Left cardiac atrium (tissue), 4 donors: ENCODE measurements at regions not wholly inside any gene's neighbourhood (a gene's known extent, or its start where the extent isn't known, plus 50 kb on each side); places are given as distances from the start of the nearest gene placed in this dataset.

Source experiments
- ATAC-seq, 2 donors: fragments of 200-7000 bp; cut with Tn5 transposase; one replicate each; pipeline ENCODE4 v1.9.1; 2020; ENCODE audit warnings: mild to moderate bottlenecking in 2 of 2, moderate library complexity in 2 of 2
- DNase-seq: peaks from one replicate; pipeline ENCODE4 v3.0.0-alpha.2; 2020
- intact Hi-C, 2 donors: fragments of 100-400 bp; cut with DNase I; formaldehyde crosslinking; loops; one replicate each; pipeline versions ENCODE4 v1.14.1 to v1.15.1; 2022 to 2023
- donor health status: DM: no; HTN: yes; CAD: no.
- donor health status: DM: no; HTN: yes; CAD: no; lungs with severe emphysema.
- donor health status: DM: yes; HTN: yes; CAD: no.
- donor health status: Dilated cardiomyopathy.

DNA sequence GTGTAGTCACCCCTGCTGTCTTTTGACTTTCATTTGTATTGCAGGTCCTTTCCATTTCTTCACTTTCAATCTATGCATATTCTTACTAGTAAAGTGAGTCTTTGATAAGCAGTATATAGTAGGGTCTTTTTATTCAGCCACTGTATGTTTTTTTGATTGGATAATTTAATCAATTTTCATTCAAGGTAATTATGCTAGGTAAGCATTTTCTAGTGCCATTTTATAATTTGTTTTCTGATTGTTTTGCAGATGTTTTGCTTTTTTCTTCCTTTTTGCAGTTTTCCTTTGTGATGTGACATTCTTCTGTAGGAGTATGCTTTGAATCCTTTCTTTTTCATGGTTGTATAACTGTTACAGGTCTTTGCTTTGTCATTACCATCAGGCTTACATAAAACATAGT is 504.3 kb upstream of the GBE1 start:
- intact Hi-C loops = no loop called here
- ATAC-seq (no peak), DNase-seq (no peak)

DNA sequence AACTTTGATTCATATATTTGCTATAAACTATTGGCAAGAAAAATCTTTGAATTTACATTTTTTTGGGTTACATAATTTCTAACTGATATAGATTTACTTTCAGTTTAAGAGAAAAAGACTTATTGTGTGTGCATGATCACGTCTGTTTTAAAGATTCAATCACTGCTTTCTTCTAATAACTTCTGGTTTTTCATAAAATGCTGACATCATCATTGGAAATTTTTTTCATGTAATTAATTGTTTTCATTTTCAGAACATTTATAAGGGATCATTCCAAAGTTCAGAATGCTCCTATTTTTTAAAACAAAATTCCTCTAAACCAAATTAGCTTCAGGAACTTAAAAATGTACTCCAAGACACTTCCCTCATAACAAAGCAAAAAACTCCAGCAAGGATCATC is 500.7 kb upstream of the GBE1 start:
- no peak for DNase-seq
- no peak for ATAC-seq
- intact Hi-C loops = no loop called here

DNA sequence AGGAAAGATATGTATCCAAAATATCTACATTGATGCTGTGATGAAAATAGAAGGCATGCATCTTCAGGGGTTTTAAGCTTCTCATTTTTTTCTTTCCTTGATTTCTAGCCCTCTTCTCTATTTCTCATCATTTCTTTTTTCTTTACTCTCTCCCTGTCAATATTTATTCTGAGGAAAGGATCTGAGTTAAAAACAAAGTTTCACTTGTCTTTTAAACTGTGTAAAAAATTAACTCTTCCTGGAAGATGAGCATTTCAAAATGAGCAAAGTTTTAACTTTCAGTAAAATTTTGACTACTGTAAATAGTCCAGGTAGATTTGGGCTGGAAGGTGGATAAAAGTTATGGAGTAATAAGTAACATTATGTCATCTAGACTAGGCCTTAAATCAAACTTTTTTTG is 500.2 kb upstream of the GBE1 start:
- DNase-seq (no peak), ATAC-seq (no peak)
- intact Hi-C loops = no loop called here

DNA sequence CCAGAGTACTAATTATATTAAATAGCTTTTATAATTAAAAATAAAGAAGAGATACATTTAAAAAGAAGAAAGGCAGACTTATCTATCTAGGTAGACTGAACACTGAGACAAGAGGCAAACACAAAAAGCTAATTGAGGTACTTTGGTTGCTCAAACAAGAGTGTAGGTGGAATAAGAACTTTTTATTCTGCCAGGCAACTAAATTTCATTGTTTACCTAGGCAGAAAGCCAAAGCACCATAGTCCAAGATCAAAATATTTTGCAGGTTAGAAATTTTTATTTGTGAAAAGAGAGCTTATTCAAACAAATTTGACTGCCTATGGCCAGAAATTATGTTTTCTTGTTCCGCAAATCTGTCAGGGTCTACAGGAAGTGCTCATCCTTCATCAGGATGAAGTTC is 499.6 kb upstream of the GBE1 start:
- no peak for DNase-seq
- intact Hi-C loops = no loop called here
- ATAC-seq = no peak

DNA sequence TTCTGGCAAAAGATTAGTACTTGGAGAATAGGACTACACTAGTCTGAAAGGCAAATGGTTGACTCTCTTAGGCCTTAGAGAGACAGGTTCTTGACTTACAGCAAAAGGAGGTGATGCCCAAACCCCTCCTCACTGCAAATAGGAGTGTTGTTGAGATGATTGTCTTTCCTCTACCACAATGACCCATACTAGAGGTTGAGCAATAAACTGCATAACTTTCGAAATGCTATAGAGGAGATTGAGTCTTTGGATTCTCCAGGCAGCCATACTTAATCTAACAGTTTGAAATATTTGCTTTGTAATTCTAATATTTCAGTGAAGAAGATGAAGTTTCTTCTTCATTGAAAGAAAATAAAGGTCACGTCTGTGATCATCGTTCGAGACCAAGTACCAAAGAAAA is 498.5 kb upstream of the GBE1 start:
- intact Hi-C loops = no loop called here
- DNase-seq = no peak
- ATAC-seq = no peak

DNA sequence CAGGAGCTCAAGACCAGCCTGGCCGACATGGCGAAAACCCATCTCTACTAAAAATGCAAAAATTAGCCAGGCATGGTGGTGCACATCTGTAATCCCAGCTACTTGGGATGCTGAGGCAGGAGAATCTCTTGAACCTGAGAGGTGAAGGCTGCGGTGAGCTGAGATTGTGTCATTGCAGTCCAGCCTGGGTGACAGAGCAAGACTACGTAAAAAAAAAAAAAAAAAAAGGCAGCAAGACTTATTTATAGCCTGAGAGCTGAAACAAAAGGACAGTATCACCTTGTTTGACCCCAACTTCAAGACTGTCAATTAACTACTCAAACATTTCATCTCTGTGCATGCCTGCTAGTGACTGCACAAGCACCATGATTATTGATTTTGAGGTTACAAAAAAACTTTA is 478.9 kb upstream of the GBE1 start:
- ATAC-seq (no peak), DNase-seq (no peak)
- intact Hi-C loops = no loop called here

DNA sequence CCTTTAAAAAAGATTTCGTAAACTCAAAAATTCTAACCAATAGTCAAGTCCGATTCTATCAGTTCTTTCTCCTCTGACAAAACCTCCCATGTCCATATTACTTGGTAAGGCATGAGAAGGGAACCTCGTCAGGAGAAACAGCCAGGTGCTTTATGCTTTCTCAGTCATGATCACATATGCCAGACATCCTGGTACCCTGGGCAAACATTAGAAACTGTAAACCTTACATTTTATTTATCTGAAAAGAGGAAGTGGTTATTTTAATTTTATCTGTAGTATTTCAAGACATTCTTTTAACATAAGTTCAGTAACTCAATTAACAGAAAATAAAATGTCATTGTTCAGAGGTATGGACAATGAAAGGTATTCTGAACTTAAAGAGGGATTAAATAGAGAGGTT is 474.8 kb upstream of the GBE1 start:
- intact Hi-C loops = no loop called here
- DNase-seq (no peak), ATAC-seq (no peak)

DNA sequence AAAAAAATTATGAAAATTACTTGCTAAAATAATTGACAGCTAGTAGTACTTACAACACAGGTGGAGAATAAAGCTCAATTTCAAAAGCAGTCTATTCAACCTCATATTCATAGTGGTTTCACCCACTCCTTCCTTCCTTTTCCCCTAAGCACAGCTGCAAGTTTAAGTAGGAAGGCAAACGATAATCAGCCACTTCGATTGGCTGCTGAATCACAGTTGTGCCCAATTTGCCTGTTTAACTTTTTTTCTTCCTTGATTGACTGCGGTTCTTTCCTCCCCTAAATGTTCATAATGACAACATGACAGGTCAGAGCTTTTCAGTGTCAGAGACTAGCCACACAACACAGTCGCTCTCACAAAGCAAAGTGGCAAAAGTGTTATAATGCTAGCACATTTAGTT is 468.0 kb upstream of the GBE1 start:
- ATAC-seq (no peak), DNase-seq (no peak)
- intact Hi-C loops = no loop called here

DNA sequence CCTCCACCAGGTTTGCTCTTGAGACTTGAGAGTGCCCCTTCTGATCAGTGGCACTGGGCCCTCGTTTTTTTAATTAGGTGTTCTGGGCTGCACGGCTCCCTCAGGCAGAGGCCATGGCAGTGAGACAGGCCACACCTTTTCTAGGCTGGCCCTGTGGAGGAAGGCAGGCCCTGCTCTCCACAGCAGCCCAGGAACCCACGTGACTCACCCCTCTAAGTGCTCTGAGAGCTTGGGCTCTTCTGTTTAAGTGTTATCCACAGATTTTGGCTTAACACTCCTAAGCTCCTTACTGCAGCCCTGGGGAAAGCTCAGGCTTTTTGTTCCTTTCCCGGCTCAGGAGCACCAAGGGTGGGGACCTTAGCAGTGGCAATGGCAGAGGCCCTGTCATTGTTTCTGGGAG is 463.2 kb upstream of the GBE1 start:
- intact Hi-C loops = no loop called here
- ATAC-seq (no peak), DNase-seq (no peak)

DNA sequence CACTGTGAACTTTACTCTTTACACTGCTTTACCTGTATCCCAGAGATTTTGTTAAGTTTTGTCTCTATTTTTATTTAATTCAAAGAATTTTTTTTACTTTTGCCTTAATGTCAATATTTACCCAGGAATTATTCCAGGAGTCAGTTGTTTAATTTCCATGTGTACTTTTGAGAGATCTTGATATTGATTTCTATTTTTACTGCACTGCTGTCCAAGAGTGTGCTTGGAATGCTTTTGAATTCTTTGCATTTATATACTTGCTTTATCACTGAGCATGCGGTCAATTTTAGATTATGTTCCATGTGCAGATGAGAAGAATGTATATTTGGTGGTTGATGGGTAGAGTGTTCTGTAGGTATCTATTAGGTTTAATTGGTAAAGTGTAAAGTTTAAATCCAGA is 461.0 kb upstream of the GBE1 start:
- DNase-seq (no peak), ATAC-seq (no peak)
- intact Hi-C loops = no loop called here

DNA sequence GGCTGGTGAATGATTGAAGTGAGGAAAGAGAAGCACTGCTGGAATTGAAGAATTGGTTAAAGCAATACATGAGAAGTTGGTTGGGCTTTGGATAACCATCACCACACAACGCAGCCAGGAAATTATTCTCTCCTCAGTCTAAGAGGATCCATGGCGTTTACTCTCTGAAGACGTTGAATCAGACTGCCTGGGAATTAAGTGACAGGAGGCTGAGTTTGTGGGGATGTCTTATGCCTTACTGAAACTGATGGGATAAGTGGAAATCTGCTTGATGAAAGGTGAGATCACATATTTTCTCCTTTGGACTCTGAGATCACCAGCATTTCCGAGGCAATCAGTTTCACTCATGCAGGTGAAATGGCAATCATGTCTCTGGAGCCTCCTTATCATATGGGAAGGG is 456.1 kb upstream of the GBE1 start:
- DNase-seq (no peak), ATAC-seq (no peak)
- intact Hi-C loops = no loop called here

DNA sequence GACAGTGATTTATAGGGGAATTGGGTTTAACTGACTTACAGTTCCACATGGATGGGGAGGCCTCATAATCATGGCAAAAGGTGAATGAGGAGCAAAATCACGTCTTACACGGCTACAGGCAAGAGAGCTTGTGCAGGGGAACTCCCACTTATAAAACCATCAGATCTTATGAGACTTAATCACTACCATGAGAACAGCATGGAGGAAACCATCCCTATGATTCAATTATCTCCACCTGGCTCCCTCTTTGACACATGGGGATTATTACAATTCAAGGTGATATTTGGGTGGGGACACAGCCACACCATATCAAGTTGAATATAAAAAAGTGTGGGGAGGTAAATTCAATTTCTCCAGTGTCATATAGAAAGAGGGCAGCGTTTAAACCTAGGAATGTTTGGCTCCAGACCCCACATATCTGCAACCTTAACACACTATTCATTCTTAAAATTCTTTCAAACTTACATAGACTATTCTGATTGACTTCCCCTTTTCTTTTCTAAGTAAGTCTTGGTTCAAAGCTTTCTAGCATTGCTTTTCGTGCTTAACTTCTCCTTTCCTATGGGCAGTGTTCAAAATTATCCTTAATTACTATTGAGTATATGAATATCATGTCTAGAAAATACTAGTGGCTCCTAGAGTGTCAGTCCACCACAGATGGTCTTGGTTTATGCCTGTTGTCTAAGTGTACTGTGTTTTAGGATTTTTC is 446.7 kb upstream of the GBE1 start:
- no peak for ATAC-seq
- no peak for DNase-seq
- intact Hi-C loops = no loop called here

DNA sequence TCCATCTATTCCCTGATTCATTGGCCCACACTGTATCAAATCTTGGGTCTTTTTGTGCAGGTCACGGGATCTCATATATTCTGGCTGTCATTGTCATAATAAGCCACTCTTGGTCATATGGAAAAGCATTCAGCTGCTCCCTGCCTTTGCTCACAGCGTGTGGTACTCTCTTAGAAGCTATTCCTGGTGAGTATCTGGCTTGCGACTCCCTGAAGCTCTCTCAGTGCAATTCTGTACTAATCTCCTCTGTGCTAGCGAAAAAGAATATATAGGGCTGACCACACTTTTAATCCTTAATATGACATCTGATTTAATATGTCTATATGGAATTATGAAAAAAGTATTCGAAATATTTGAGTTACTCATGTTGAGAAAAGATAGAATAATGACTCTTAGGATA is 440.8 kb upstream of the GBE1 start:
- no peak for ATAC-seq
- no peak for DNase-seq
- intact Hi-C loops = no loop called here

DNA sequence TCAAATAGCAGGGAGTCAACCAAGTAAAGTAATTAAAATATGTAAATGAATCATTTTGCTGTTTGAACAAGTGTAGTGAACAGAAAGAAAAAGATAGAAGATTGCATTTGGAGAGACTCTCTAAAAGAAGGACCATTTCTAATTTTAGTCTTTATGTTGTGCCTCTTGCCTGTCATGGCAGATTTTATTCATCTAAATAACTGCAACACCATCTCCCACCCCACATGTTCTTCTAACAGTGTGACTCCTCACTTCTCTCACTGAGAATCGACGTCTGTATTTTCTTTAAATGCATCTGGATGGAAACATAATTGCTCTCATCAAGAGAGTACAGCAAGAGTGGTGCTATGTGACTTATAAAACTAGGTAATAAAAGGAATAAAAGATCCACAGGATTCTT is 439.9 kb upstream of the GBE1 start:
- no peak for ATAC-seq
- intact Hi-C loops = no loop called here
- DNase-seq = no peak

DNA sequence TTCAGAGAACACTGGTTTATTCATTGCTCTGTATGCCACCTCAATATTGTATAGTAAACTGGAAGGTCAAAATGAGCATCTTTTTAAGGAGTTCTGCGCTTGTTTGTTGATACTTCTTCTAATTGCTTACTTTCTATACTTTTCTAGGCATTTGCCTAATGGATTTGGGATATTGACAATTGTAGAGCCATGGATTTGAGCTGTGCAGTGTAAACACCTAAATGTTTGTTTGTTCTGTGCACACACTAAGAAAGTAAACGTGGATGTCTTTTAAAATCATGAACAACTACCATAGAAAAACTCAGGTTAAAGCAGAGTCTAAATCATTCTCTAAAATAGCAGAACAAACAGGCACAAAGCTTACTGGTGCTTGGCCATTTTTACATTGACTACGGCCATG is 436.6 kb upstream of the GBE1 start:
- intact Hi-C loops = no loop called here
- ATAC-seq = no peak
- DNase-seq = no peak

DNA sequence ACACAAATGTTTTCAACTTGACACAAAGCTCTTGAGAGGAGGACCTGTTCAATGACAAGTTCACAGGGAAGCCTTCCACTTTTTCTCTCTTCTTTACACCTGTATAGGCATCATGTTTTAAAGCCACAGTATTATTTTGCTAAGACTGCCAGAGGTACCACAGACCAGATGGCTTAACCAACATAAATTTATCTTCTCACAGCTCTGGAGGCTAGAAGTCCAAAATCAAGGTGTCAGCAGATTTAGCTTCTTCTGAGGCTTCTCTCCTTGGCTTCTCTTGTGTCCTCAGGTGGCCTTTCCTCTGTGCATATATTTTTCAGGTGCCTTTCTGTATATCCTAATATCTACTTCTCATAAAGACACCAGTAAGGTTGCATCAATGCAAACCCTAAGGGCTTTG is 435.2 kb upstream of the GBE1 start:
- ATAC-seq (no peak), DNase-seq (no peak)
- intact Hi-C loops = no loop called here

DNA sequence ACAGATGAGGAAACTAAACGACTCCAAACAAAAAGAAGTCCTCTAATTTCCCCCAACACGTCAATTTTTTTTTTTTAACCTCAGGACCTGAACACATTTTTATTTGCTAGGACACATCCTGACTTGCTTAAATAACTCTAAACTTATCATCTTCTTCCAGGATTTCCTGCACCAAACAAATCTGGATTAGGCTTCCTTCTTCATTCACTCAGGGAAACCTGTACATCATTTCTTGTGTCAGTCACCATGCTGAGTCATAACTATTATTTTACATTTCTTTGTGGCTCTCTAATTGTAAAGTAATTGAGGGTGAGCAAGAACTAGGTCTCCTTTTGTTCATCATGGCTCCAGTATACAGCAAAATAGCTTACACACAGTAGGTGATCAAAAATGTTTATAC is 433.4 kb upstream of the GBE1 start:
- DNase-seq (no peak), ATAC-seq (no peak)
- intact Hi-C loops = no loop called here

DNA sequence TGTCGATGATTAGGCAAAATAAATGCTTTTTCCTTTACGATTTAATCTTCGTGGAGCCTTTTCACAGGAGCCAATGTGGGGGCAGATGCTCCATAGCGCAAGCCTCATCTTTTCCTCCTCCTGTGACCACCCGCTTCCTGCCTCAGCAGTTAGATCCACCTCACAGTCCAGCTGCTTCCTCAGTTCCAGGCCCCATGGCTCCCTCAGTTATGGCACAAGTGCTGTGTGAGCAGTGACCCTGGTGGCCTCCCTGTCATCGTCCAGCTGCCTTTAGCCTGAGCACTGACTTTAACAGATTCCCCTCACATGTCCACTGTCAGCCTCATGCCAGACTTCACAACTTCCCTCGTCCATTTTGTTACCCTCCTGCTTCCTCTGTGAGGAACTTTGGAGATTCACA is 424.6 kb upstream of the GBE1 start:
- intact Hi-C loops = no loop called here
- DNase-seq (no peak), ATAC-seq (no peak)

DNA sequence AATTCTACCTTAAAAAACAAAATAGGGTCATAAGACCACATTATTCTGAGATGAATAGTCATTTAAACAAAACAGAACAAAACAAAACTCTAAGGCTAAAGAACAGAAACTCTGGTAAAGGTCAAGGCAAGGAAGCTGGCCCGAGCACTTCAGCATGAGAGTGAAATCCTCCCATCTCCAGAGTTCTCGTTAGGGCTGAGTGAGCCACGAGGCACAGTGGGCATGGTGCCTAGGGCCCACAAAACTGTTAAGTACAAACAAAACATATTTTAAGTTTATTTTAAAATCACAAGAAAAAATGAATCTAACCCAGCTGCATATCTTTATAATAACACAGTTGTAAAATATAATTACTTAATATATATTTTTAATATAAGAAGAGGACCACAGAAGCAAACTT is 417.8 kb upstream of the GBE1 start:
- DNase-seq (no peak), ATAC-seq (no peak)
- intact Hi-C loops = no loop called here

DNA sequence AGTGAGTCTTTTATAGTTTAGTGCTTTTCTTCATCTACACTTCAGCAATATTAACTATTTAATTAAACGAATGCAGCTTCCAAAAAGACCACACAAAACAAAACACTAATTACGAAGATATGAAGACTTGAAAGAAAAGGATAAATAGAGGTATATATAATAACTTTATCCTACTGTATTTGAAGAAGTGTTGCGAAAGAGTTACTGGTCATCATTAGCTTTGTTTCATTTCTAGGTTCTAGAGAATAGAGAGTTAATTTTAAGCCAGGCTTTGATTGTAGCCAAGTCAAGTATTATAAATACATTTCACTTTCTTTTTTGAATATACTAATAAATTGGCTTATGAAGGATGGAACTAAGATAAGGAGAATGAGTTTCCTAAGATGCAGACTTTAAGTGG is 416.8 kb upstream of the GBE1 start:
- intact Hi-C loops = no loop called here
- ATAC-seq (no peak), DNase-seq (no peak)

DNA sequence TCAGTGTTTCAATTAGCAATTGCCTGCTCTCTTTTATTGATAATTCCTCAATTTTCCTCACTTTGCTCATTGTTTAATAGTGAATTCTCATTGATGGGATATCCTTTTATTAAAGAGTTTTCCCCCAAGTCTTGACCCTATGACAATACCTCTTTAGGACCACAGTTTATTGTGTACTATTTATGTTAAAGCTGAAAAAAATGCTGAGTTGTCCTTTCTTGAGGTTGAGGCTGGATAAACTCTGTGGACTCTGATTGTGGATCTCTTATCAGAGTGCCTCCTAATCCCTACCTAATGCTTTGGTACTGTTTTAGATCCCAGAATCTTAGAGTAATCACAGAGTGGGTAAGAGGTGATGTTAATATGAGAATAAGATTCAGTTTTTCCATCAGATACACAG is 416.3 kb upstream of the GBE1 start:
- intact Hi-C loops = no loop called here
- ATAC-seq = no peak
- no peak for DNase-seq

DNA sequence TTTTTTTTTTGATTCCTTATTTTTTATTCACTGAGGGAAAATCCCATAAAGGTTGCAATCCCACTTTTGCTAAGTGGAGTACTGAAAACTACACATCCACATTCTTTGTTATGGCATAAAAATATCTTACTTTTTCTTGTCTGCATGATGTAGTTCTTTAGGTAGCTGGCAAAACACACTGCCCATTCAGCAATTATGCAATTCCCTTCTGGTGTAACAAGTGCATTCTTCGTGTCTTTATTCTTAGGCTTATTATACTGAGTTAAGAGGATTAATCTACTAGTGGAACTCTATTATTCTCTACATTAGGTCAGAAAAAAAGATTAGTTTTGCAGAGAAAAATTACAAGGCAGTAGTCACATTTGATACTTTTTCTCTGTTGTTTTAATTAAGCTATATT is 403.8 kb upstream of the GBE1 start:
- DNase-seq (no peak), ATAC-seq (no peak)
- intact Hi-C loops = no loop called here
